Activated T-cell treated with anti-CD3 and anti-CD28 coated beads, Interleukin-2, amount 50 U/mL, for 24 hours (primary cell): ENCODE measurements at regions not wholly inside any gene's neighbourhood (a gene's known extent, or its start where the extent isn't known, plus 50 kb on each side); places are given as distances from the start of the nearest gene placed in this dataset.
"Not testable (repeated sequence)": the region's sequence is repeated elsewhere in the genome, so short reads cannot be mapped to it uniquely, and the experiment has no call there.

Experiments
- DNase-seq: peaks from one replicate; pipeline ENCODE4 v3.0.0-alpha.2; 2020
- H3K27ac Mint-ChIP-seq: 2 replicates; pipeline ENCODE4 v1.8.0; 2020; ENCODE audit warnings: mild to moderate bottlenecking, mixed read lengths
- H3K27me3 Mint-ChIP-seq: 2 replicates; pipeline ENCODE4 v1.8.0; 2020; ENCODE audit warnings: mixed read lengths
- H3K36me3 Mint-ChIP-seq: 2 replicates; pipeline ENCODE4 v1.8.0; 2020; ENCODE audit warnings: low read depth, mixed read lengths
- H3K4me1 Mint-ChIP-seq: 2 replicates; pipeline ENCODE4 v1.8.0; 2020; ENCODE audit warnings: low read depth, mixed read lengths
- H3K4me3 Mint-ChIP-seq: 2 replicates; pipeline ENCODE4 v1.8.0; 2020; ENCODE audit warnings: mild to moderate bottlenecking, moderate library complexity, mixed read lengths
- H3K9me3 Mint-ChIP-seq: 2 replicates; pipeline ENCODE4 v1.8.0; 2020; ENCODE audit warnings: mixed read lengths

DNA sequence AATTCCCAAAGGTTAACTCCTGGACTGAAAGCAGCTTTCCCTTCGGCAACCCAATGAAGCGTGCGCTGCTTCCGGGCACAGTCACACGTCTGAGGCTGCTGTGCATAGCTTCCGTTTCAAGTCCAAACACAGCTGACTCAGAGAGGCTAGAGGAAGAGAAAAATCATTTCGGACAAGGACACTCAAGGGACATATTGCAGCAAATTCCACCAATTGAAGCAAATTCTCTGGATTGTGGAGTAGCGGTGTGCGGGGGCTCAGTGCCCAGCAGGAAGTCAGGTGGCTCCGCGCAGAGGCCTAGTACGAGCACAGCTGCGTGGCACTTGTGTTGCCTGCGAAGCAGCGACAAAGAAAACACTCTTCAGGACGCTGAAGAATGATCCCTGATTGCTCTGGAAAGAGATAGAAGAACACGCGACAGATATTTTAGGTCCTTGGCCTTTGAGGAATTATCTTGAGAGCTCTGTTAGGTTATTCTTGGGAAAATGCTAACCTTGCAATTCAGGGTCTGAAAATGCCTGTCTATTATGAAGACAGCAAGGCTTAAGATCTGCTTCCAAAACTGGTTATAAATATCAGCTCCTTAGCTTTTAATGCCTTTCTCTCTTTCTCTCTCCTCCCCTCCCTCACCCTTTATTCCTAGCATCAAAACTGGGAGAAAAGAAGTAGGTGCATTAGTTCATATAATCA is 352.6 kb upstream of the DLGAP1 start:
- no peaks in the 10 kb centered on the region for H3K27me3 Mint-ChIP-seq
- H3K27ac Mint-ChIP-seq: no peak overlapping the region
- no peak for DNase-seq
- H3K4me3 Mint-ChIP-seq: no peak overlapping the region
- no peaks in the 10 kb centered on the region for H3K36me3 Mint-ChIP-seq
- peaks cover 12% of the 10 kb centered on the region for H3K9me3 Mint-ChIP-seq
- no peaks in the 10 kb centered on the region for H3K4me1 Mint-ChIP-seq

DNA sequence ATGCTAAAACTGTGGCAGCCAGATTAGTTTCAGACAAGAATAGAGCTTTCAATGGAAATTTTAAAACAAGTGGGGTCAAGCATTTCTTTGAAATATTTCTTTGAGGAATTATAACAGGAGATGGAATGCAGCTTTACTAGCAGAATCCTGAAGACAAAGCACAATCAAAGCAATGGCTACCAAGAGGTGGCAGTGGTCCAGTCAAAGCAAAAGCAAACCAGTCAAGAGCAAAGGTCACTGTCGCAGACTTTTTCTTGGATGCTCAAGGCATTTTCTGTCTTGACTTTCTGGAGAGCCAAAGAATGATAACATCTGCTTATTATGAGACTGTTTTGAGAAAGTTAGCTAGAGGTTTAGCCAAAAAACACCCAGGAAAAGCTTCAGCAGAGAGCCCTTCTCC is 351.2 kb upstream of the DLGAP1 start:
- Mint-ChIP-seq H3K36me3 (no peaks in the 10 kb centered on the region), H3K27ac (no peak overlapping the region), H3K4me3 (no peak overlapping the region), H3K4me1 (no peaks in the 10 kb centered on the region), H3K27me3 (no peaks in the 10 kb centered on the region), H3K9me3 (peaks cover 12% of the 10 kb centered on the region)
- DNase-seq: no peak

DNA sequence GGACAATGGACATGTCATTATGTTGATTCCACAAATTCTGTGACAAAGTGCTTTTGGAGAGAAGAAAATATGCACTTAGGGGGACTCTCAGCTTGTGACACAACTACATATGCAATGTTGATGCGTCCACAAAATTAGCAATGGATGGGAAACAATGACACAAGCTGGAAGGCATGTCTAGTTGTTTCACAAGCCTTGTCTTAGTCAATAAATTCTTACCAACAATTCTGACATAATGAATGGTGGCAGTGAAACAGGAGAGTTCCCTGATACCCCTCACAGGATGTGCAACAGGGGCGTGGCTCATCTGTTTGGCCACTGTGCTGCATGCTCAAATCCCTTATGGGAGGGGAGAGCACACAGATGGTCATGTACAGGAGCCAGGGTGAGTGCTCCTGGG is 347.2 kb upstream of the DLGAP1 start:
- Mint-ChIP-seq H3K4me1 (no peaks in the 10 kb centered on the region), H3K27ac (no peak overlapping the region), H3K36me3 (no peaks in the 10 kb centered on the region), H3K9me3 (peaks cover 17% of the 10 kb centered on the region), H3K27me3 (no peaks in the 10 kb centered on the region), H3K4me3 (no peak overlapping the region)
- no peak for DNase-seq

DNA sequence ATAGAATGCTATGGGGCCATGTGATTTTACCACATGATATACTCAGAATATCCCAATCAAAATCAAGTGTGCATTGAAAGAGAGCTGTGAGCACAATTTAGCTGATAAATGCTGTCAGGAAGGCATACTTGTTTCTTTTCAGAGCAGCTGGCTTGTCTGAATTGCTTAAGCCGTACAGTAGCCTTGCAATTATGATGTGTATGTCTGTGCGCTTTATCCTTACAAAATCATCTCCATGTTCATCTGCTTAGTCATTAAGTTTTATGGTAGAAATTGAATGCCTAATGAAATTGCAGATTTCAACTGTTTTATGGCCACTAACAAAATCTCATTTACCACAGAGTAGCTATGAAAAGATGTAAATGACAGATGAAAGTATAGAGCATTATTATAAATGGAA is 346.0 kb upstream of the DLGAP1 start:
- H3K4me3 Mint-ChIP-seq: no peak overlapping the region
- no peak overlapping the region for H3K27ac Mint-ChIP-seq
- no peaks in the 10 kb centered on the region for H3K27me3 Mint-ChIP-seq
- no peak for DNase-seq
- no peaks in the 10 kb centered on the region for H3K4me1 Mint-ChIP-seq
- H3K9me3 Mint-ChIP-seq: peaks cover 13% of the 10 kb centered on the region
- H3K36me3 Mint-ChIP-seq: no peaks in the 10 kb centered on the region

DNA sequence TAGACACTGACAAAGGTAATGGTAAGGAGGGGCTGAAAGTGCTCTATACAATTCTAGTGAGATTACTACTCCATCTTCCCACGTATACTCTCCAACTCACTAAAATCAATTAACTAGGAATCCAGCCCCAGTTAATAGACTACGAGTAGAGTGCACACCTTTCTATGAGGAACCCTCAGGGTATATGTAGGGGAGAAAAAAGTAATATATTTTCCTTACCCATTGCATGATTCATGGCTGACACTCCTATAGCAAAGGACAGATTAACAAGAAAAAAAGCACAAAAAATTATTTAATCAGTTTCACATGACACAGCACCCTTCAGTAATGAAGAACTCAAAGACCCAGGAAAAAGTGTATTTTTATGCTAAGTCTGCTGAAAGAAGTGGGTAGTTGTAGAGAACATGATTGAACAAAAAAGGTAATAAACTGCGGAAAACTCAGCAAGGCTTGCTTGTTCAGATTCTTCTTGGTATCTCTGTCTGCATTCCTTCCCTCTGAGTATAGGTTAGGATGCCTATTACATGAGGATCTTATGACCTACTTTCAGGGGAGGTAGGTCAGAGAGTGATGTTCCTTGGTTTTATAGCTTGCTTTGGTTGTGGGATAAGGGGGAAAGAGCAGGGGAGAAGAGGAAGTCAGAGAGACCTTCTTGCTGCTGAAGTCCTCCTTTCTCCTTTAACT is 342.0 kb upstream of the DLGAP1 start:
- Mint-ChIP-seq H3K4me1 (no peaks in the 10 kb centered on the region), H3K9me3 (peaks cover 21% of the 10 kb centered on the region), H3K27me3 (no peaks in the 10 kb centered on the region), H3K36me3 (no peaks in the 10 kb centered on the region), H3K27ac (no peak overlapping the region), H3K4me3 (no peak overlapping the region)
- DNase-seq: no peak

DNA sequence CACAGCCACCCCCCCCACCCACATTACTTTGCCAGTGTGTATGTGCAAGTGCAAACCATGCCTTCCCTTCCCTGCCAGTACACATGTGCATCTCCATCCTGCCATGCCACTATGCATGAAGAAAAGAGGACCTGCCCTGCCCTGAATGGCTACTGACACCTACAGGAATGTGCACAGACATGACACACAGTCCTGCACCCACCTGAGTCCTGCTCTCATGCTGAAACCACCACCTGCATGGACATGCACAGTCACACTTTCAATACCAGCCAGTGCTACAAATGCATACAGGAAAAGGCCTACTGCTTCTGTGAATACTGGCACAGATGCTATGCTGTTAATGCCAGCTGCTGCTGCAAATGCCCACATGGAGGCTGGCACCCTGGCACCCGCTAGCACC is 334.4 kb upstream of the DLGAP1 start:
- no peaks in the 10 kb centered on the region for H3K36me3 Mint-ChIP-seq

DNA sequence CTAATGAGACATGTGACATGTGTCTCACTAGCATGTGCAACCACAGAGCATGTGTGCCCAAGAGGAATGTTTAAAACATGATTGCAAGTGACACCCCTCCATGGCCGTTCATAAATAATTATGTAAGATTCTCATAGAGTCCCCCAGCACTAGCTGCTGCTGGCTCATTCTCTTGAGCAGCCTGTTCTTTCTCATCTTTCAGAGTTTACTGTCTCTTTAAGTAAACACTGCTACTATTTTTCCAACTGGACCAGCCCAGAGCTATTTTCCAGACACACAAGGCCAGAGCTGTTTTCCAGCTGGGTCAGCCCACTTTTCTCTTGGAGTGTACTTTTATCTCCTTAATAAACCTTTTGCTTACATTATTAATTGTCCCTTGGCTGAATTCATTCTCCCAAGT is 326.8 kb upstream of the DLGAP1 start:
- Mint-ChIP-seq H3K4me1 (no peaks in the 10 kb centered on the region), H3K9me3 (peaks cover 4% of the 10 kb centered on the region), H3K27ac (no peak overlapping the region), H3K36me3 (no peaks in the 10 kb centered on the region), H3K4me3 (no peak overlapping the region), H3K27me3 (no peaks in the 10 kb centered on the region)
- DNase-seq: no peak

More for the DNA sequence above, 334.4 kb upstream of the DLGAP1 start:
- Mint-ChIP-seq H3K27ac (no peak overlapping the region), H3K9me3 (peaks cover 21% of the 10 kb centered on the region), H3K4me1 (no peaks in the 10 kb centered on the region), H3K27me3 (no peaks in the 10 kb centered on the region), H3K4me3 (no peak overlapping the region)
- DNase-seq: no peak

DNA sequence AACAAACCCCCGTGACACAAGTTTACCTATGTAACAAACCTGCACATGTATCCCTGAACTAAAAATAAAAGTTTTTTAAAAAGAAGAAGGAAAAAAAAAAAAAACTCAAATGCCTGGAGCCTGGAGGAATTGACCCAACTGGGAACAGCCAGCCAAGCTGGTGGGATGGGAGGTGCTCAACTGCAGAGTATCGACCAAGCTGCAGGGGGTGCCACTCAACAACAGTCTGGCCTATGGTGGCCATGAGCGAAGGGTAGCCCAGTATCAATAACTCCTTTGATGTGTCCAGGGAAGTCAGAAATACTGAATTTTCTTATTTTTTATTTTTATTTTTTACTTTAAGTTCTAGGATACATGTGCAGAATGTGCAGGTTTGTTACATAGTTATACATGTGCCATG is 310.3 kb upstream of the DLGAP1 start:
- Mint-ChIP-seq H3K4me1 (no peaks in the 10 kb centered on the region), H3K36me3 (no peaks in the 10 kb centered on the region), H3K4me3 (no peak overlapping the region), H3K27ac (no peak overlapping the region), H3K27me3 (no peaks in the 10 kb centered on the region), H3K9me3 (peaks cover 18% of the 10 kb centered on the region)
- no peak for DNase-seq

DNA sequence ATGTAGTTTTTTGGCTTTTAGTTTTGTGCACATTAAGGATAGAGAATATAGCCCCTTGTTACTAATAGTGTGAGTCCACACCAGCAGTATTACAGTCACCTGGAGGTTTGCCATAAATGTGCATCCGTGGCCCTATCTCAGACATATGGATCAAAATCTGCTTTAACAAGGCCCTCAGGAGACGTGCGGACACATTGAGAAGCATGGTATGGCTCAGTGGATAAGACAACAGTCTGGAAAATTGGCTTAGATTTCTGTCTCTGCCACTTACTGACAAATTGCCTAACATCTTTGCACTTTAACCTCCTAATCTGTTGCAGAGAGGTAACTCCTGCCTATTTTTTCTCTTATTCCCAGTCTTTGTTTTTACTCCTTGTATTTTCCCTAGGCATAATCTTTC is 307.2 kb upstream of the DLGAP1 start:
- no peak for DNase-seq
- H3K4me1 Mint-ChIP-seq: no peaks in the 10 kb centered on the region
- no peak overlapping the region for H3K4me3 Mint-ChIP-seq
- H3K27me3 Mint-ChIP-seq: no peaks in the 10 kb centered on the region
- no peaks in the 10 kb centered on the region for H3K36me3 Mint-ChIP-seq
- no peak overlapping the region for H3K27ac Mint-ChIP-seq
- H3K9me3 Mint-ChIP-seq: peaks cover 10% of the 10 kb centered on the region

DNA sequence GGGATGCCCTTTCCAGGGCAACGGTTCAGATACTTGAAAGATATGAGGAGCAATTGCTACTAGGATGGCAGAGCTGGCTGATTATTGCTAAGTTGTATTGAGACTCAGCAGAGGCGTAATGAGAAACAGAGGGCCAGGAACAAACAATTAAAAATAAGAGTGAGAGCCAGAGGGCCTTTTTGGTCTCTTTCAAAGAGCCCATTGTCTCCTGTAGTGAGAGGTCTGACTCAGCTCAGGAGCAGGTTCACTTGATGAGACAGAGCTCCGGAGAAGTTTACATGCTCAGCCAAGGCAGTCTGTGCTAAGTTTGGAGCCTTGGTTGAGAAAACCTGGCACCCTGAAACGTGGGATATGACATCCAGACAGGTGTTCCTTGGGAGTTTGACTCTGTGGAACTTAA is 303.9 kb upstream of the DLGAP1 start:
- Mint-ChIP-seq H3K9me3 (peaks cover 9% of the 10 kb centered on the region), H3K27me3 (no peaks in the 10 kb centered on the region), H3K36me3 (no peaks in the 10 kb centered on the region), H3K4me1 (no peaks in the 10 kb centered on the region), H3K27ac (no peak overlapping the region), H3K4me3 (no peak overlapping the region)
- DNase-seq: no peak

DNA sequence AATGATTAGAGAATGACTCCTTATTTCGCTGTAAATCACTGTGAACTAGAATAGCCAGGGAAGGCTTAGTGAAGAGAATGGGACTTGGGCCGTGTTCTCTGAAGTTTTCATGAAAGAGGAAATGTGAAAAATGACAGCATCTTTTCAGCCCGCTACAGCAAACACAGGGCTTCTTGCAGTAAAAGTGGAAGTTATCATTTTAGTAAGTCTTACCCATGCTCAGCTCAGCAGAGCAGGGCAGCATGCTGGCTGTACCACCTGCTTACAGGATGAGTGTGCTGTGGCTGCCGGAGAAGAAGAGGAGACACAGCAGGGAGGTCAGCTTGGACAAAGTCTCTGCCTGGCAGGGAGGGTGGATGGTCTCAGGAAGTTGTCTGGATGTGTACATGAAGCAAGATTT is 300.7 kb upstream of the DLGAP1 start:
- Mint-ChIP-seq H3K4me1 (no peaks in the 10 kb centered on the region), H3K4me3 (no peak overlapping the region), H3K27ac (no peak overlapping the region), H3K9me3 (peaks cover 9% of the 10 kb centered on the region), H3K36me3 (no peaks in the 10 kb centered on the region), H3K27me3 (no peaks in the 10 kb centered on the region)
- DNase-seq: no peak

DNA sequence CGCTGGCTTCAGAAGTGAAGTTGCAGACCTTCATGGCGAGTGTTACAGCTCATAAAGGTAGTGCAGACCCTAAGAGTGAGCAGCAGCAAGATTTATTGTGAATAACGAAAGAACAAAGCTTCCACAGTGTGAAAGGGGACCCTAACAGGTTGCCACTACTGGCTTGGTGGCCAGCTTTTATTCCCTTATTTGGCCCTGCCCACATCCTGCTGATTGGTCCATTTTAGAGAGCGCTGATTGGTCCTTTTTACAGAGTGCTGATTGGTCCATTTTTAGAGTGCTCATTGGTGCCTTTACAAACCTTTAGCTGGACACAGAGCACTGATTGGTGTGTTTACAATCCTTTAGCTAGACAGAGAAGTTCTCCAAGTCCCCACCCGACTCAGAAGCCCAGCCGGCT is 298.0 kb upstream of the DLGAP1 start:
- not testable (repeated sequence) for H3K9me3 Mint-ChIP-seq, H3K4me1 Mint-ChIP-seq, H3K27ac Mint-ChIP-seq, H3K36me3 Mint-ChIP-seq, H3K27me3 Mint-ChIP-seq, H3K4me3 Mint-ChIP-seq, DNase-seq

DNA sequence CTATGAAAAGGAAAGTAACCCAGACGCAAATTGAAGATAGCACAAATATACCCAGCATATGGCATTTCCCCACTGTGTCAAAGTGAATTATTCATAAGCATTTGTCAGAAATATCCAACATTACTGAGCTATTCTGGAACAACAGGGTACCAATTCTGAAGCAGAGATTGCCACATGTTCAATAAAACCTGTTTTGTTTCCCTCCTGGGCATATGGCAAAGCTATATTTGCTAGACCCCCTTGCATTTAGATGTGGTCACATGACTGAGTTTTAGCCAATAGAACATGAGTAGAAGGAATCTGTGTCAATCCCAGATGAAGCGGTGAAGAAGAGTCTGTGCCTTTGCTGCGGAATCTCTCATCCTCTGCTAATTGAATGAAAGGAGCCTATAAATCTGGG is 296.4 kb upstream of the DLGAP1 start:
- Mint-ChIP-seq H3K9me3 (peaks cover 5% of the 10 kb centered on the region), H3K27me3 (no peaks in the 10 kb centered on the region), H3K36me3 (no peaks in the 10 kb centered on the region), H3K4me3 (no peak overlapping the region), H3K4me1 (no peaks in the 10 kb centered on the region), H3K27ac (no peak overlapping the region)
- DNase-seq: no peak

DNA sequence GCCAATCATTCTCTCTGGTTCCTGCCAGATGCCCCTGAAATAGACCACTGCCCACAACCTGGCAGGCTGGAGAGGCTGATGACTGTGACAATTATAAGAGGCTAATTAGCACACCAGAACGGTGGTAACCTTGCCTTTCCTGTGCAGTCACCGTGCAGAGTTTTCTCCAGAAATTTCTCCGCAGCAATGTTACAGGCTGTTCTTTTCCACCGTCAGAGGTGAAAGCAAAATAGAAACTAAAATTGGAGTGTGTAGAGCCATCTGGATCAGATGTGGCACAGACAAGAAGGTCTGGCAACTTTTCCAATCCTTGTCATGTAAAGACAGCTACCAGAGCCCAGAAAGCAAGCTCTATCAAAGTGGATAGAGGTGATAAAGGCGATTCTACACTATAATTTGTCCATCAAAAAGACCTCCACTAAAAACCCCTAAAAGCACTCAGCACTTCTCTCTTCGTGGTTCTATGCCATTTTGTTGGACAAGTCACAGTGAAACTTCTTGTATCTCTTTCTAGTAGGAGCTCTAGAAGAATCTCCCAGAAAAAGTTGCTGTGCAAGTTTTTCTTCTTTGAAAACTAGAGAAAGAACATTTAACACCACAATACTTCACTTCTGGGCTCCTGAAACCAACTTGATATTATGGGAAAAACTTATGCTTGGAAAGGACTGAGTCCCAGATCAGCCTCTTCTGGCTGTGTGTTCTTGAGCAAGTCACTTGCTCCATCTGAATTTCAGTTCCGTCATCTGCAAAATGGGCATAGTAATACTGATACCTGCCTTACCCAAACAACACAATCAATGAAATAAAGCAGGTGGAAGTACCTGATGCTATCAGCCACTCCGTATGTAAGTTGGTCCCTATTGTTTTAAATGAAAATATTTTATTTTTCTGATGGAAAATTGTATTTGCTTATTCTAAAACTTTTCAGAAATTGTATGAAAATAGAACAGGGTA is 295.6 kb upstream of the DLGAP1 start:
- no peak for DNase-seq
- Mint-ChIP-seq H3K36me3 (no peaks in the 10 kb centered on the region), H3K9me3 (peaks cover 8% of the 10 kb centered on the region), H3K27me3 (no peaks in the 10 kb centered on the region), H3K4me1 (no peaks in the 10 kb centered on the region), H3K27ac (no peak overlapping the region), H3K4me3 (no peak overlapping the region)

DNA sequence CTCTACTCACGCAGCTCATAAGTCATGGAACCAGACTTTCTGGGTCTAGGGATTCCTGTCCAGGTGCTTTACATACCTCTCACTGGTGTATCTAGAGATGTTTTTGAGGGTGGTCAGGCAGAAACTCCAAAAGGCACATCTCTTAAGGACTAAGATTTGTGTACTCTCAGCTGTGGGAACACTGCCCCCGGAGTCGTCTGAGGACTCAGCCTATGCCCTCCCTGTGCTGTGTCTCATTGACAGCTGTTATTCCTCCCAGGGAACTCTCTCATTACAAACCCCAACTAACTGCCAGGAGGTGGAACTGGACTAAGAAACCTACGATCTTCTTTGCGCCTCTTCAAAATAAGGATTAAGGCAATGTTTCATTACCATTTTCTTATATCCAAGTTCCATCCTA is 293.9 kb upstream of the DLGAP1 start:
- no peak for DNase-seq
- Mint-ChIP-seq H3K36me3 (no peaks in the 10 kb centered on the region), H3K4me1 (no peaks in the 10 kb centered on the region)

More for the DNA sequence above, 293.9 kb upstream of the DLGAP1 start:
- H3K27me3 Mint-ChIP-seq: no peaks in the 10 kb centered on the region
- H3K27ac Mint-ChIP-seq: no peak overlapping the region
- peaks cover 7% of the 10 kb centered on the region for H3K9me3 Mint-ChIP-seq
- no peak overlapping the region for H3K4me3 Mint-ChIP-seq
